ENCODE measurements at regions not wholly inside any gene's neighbourhood (a gene's known extent, or its start where the extent isn't known, plus 50 kb on each side); places are given as distances from the start of the nearest gene placed in this dataset.

GRCh38 chr10:123471811-123472210 is 194.3 kb upstream of the GPR26 start (continued):
- TF ChIP-seq TCF15 (CRISPR knock-in tag; IDR thresholded peaks at IDR 0.05): no peak
- no peak for TF ChIP-seq BRD9 (IDR thresholded peaks at IDR 0.05; ENCODE audit: low read depth, partially characterized antibody)
- TF ChIP-seq, protein P1, sequence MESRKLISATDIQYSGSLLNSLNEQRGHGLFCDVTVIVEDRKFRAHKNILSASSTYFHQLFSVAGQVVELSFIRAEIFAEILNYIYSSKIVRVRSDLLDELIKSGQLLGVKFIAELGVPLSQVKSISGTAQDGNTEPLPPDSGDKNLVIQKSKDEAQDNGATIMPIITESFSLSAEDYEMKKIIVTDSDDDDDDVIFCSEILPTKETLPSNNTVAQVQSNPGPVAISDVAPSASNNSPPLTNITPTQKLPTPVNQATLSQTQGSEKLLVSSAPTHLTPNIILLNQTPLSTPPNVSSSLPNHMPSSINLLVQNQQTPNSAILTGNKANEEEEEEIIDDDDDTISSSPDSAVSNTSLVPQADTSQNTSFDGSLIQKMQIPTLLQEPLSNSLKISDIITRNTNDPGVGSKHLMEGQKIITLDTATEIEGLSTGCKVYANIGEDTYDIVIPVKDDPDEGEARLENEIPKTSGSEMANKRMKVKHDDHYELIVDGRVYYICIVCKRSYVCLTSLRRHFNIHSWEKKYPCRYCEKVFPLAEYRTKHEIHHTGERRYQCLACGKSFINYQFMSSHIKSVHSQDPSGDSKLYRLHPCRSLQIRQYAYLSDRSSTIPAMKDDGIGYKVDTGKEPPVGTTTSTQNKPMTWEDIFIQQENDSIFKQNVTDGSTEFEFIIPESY (CRISPR knock-in tag; IDR thresholded peaks at IDR 0.05): no peak

GRCh38 chr10:123472606-123473005 is 193.5 kb upstream of the GPR26 start:
- TF ChIP-seq XRCC5 (IDR thresholded peaks at IDR 0.05; ENCODE audit: low read depth, low read length) (no peak), BRF1 (IDR thresholded peaks at IDR 0.05; ENCODE audit: borderline replicate concordance, extremely low read depth, insufficient read length) (no peak), BRCA1 (IDR thresholded peaks at IDR 0.05) (no peak), BRCA1 (CRISPR knock-in tag; IDR thresholded peaks at IDR 0.05) (no peak), ZNF197 (CRISPR knock-in tag; IDR thresholded peaks at IDR 0.05; ENCODE audit: low read depth) (no peak), ZEB2 (IDR thresholded peaks at IDR 0.05) (no peak), GABPB2 (CRISPR knock-in tag; conservative IDR thresholded peaks at IDR 0.05) (no peak), KLF16 (IDR thresholded peaks at IDR 0.05) (no peak)
- Histone ChIP-seq H3K9me1 (ENCODE audit: control insufficient read depth, insufficient read depth, low read length) (no peaks in the 10 kb centered on the region), H3K9me3 (replicated peaks; ENCODE audit: control insufficient read depth, insufficient read depth, low read depth, low read length) (no peaks in the 10 kb centered on the region), H3K27ac (ENCODE audit: extremely low read depth, low read depth, low read length) (no peak overlapping the region), H3K4me2 (ENCODE audit: insufficient read depth, low read length) (no peak overlapping the region), H4K20me1 (replicated peaks; ENCODE audit: control insufficient read depth, insufficient read depth, low read length) (no peaks in the 10 kb centered on the region), H2AFZ (ENCODE audit: low read depth, low read length) (no peak overlapping the region), H3K4me1 (replicated peaks in 1 of 2; ENCODE audit: control insufficient read depth in 2 of 2, insufficient read depth in 2 of 2, low read length in 2 of 2) (no peaks in the 10 kb centered on the region; a peak in 1 of 5 replicates), H3K9ac (ENCODE audit: insufficient read depth in 1 of 2, low read depth in 2 of 2, low read length in 2 of 2) (no peak overlapping the region), H3K27me3 (ENCODE audit: control insufficient read depth in 2 of 2, insufficient read depth in 2 of 2, low read length in 2 of 2) (no peaks in the 10 kb centered on the region; a peak in 2 of 5 replicates), H3K79me2 (ENCODE audit: control insufficient read depth, insufficient read depth, low read length) (no peaks in the 10 kb centered on the region), H3K36me3 (ENCODE audit: control insufficient read depth, insufficient read depth, low read length) (no peaks in the 10 kb centered on the region), H3K4me3 (no peak overlapping the region)
- ATAC-seq: no peak
- POLR2A ChIA-PET: interaction anchor here (0.7 kb wide), 1 partner anchor 832 kb away, joined by 3 read pairs; no protein-coding TSS in a partner anchor
- DNase-seq (ENCODE audit: extremely low read depth in 1 of 4, low spot score in 3 of 4): no peak
- in situ Hi-C loops (cut with MboI) (no loop called here), intact Hi-C loops (cut with micrococcal nuclease) (no loop called here)
- 2% methylated on average over 9 of the region's 9 CpGs for WGBS (ENCODE audit: insufficient coverage, low coverage, missing lambda C conversion rate)
- BruUV-seq (replicated peaks): no TSS peak
- CTCF ChIA-PET (ENCODE audit: low intra/inter-chr PET ratio): no interaction called here
- FAIRE-seq: no peak
